NCI-H526 treated with DMSO at 0.1 percent for 48 hours (cell line): ENCODE measurements at regions not wholly inside any gene's neighbourhood (a gene's known extent, or its start where the extent isn't known, plus 50 kb on each side); places are given as distances from the start of the nearest gene placed in this dataset.
"Not testable (repeated sequence)": the region's sequence is repeated elsewhere in the genome, so short reads cannot be mapped to it uniquely, and the experiment has no call there.

Experiments used
- DNase-seq: peaks from one replicate; lab custom pipeline; 2025; lab: John Stamatoyannopoulos, UW

DNA sequence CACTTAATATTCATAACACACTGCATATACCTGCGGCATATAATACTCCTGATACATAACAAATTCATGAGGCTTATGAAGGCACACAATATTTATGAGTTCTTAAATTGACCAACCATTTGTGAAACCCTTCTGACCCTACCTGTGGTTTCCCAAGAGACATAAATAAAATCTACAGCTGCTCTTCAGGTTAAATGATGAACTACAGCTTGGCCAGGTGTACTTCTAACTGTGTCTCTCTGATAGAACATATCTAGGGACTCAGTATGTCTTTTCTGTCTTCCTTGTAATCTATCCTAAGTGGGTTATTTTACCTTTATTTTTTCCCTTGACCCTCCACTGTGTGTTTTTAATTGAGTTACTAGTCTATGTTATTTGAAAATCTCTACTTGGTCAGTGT lies 189.9 kb upstream of the UFM1 start:
- DNase-seq: no peak

DNA sequence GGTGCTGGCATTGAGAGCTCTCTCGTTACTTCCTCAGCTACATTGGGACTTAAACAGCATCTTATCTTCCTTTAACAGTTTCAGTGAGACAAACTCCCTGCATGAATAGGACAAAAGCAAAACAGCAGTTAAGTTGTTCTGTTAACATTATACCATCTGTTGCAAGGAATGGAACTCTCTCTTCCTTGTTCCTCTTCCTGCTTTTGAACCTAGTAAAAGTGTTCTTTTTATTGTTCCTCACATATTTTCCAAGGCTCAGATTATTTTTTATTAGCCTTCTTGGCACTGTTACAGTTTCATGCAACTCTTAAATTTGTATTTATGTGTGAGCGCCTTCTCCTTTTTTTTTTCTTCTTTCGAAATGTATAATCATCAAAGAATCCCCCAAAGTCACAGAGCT lies 202.6 kb upstream of the UFM1 start:
- DNase-seq: no peak

DNA sequence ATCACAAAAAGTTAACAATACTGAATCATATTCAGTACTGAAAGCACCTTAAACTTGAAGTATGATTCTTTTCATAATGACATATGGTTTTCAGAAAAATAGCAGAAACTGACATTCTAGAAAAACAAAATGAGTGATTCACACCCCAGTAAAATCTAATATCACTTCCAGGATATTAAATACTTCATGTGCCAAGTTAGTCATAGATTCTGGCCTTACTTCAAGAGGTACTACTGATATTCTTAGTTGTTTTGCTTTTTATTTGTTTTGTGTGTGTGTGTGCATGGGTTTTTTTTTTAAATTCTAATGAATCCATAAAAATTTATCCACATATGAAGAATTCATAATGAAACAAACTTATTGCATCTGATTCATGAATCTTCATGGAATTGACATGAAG lies 207.9 kb upstream of the UFM1 start:
- no peak for DNase-seq

DNA sequence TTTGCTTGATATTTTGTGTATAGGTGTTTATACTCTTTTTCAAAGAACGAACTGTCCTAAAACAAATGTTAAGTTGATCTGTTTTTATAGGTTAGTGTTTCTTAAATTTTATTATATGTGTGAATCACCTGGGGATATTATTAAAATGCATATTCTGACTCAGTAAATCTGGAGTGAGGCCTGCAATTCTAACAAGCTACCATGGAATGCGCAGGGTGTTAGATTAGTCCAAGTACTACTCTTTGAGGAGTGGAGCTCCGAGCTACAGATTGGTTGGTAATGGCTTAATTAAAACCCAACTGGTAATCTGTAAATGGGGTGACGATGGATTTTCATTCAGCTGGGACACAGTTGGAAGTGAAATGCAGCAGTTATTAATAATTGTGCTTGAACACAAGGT lies 214.1 kb upstream of the UFM1 start:
- no peak for DNase-seq

DNA sequence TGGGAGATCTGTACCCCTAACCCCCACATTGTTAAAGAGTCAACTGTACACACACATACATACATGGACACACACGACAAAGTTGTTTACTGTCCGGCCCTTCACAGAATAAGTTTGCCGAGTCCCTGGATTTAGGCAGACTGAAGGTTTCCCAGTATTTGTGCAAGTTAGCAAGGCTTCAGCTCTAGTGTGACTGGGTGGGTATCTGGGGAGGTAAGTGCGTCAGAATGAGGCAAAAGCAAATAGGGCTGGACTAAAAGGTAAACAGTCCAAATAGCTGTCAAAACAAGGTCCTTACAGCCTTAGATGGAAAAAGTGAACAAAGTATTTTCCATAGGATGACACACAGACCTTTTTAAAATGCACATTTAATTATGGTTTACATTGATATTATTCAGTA lies 228.4 kb upstream of the UFM1 start:
- DNase-seq: no peak

DNA sequence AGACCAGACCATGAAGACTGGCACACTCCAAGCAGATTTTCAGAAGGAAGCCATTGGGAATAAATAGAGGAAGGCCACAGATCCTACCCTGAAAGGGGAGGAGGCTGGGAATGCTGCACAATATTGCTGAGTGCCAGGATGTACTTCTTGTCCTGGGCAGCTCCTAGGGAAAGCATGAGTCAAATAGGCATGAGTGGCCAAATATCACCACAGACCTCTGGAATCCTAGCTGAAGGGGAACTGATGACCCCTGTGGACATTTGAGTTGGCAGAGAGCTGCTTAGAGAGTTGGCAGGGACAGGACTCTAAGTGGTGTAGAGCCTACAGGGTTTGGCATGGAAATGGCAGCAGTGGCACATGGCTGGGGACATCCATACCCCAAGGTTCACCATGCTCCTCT lies 234.3 kb upstream of the TRPC4 start:
- DNase-seq: no peak

DNA sequence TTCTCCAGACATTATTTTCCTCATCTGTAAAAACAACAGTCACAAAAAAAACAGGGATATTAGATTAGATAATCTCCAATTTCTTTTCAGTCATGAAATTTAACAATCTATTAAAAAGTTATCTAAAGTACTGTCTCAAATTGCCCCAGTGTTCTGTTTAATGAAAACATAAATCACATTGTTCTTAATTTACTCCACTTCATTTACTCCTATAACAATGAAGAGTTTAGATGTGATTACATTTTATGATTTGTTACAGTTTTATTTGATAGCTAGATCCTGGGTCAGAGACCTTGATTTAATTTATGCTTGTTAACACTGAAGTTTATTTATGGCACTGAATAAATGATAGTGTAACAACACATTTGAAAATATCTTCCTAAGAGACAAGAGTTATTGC lies 230.2 kb upstream of the TRPC4 start:
- DNase-seq: no peak

DNA sequence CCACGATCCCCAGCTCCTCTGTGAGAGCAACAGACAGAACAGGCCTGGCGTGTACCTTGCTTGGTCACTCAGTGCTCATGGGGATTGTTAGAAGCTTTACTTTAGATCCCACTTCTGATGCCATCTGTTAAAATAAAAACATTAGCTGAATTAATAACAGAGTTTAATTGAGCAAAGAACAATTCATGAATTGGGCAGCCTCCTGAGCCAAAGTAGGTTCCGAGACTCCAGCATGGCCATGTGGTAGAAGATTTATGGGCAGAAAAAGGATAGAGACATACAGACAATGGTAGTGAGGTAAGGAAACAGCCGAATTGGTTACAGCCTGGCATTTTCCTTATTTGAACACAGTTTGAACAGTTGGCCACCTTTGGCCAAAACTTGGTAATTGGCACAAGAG lies 223.9 kb upstream of the TRPC4 start:
- no peak for DNase-seq

DNA sequence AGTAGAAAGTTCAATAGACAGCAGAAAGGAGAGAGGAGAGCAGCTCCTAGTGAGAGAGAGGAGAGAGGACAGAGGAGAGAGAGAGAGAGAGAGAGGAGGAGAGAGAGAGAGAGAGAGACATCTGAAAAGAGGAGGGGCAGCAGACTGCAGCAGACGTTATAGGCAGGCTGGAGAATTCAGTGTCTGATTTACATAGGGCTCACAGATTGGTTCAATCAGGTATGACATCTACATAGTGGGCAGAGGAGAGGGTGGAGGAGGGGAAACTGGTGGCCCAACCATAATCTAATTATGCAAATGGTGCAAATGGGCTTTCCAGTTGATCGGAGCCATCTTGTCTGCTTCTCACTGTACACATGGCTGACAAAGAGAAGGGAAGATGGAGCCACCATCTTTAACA lies 221.3 kb upstream of the TRPC4 start:
- DNase-seq: peak; percentile 13

DNA sequence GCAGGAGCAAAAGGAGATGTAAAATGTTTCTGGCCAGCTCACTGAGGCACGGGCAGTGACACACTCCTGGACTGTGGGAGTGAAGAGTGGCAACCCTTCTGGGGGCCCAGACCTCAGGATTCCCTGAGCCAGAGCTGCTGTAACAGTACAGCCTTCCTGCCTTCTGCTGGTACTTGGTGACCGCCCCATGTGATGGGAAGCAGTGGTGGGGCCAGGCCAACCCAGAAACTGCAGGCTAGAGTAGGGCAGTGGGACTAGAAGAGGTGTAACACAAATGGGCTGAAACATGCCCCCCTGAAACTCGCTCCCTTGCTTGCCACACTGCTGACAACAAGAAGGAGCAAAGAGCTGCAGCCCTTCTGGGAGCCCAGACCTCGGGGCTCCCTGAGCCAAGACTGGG lies 217.1 kb upstream of the TRPC4 start:
- no peak for DNase-seq

DNA sequence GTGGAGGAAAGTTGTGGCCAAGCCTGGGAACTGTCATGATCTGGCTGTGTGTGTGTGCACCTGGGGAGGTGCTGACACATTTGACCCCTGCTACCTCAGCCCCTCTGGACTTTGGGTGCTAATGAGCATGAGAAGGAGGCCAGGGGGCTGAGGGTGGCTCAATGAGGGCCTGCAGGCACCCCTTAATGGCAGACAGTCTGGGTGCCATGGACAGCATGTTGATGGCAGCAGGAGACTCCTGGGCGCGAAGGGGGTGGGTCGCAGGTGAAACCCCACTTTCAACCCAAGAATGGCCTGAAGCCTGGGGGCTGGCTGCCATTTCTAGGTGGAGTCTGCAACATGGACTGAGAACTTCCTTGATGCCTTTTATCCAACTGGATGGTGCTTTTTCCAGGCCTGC lies 216.4 kb upstream of the TRPC4 start:
- no peak for DNase-seq

DNA sequence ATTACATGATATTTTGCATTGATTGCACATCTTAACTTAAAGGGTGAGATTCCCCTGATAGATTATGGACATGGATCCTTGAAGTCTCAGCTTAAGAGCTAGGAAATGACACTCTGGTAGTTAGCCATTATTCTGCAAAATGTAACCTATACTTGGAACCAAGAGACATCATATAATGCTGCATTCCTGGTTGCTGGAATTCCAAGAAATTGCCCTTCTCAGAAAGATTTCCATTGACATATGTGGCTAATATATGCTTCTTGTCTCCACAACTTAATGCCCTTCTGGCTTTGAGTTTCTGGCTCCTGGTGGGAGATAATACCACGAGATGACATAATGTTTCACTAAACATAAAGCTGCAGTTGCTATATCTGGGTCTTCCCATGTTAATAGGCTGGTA lies 204.4 kb upstream of the TRPC4 start:
- DNase-seq: no peak

DNA sequence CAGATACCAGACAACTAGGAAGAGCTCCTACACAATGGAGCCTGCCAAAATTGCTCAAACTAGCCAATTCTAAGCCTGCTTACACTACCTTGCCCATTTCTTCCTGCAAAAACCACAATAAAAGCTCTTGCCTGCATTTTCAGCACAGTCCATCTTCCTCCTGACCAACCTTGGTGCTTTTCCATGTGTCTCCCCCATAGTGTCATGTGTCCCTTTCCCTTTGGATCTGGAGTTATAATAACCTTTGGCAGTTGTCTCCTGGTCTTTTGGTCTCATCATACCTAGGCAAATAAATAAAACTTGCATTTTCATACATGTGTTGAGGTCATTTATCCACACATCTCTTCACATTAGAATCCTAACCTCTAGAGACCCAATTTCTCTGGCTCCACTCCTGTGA lies 203.1 kb upstream of the TRPC4 start:
- DNase-seq: no peak

DNA sequence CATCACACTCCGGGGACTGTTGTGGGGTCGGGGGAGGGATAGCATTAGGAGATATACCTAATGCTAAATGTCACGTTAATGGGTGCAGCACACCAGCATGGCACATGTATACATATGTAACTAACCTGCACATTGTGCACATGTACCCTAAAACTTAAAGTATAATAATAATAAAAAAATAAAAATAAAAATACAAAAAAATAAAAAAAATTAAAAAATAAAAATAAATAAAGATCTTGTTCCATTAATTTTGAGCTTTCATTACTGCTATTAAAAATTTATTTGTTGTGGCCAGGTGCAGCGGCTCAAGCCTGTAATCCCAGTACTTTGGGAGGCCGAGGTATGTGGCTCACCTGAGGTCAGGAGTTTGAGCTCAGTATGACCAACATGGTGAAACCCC lies 201.8 kb upstream of the TRPC4 start:
- DNase-seq: not testable (repeated sequence)

DNA sequence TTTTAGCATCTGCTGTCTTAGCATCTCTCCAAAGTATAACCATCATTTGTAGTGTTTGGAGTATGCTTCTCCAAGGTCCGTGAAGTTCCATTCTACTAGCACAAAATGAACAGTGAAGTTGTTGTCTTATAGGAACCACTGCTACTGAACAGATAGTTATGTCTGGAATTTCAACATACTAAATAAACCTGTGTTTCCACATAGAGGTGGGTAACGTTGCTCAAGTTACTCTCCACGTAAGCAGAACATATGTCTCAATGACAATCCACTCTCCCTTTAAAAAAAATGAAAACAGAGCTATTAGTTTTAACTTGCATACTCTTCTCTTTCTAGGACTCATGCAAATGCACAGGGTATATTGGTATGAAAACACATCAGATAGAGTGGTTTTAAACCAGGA lies 184.3 kb upstream of the TRPC4 start:
- DNase-seq: no peak

DNA sequence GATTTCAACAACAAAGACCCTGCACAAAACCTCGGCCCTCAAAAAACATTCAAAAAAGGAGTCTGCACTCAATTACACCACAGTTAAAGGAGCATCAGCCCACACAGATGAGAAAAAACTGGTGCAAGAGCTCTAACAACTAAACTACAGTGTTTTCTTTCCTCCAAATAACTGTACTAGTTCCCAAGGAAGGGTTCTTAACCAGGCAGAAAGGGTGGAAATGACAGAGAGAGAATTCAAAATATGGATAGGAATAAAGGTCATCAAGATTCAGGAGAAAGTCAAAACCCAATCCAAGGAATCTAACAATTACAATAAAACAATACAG lies 176.4 kb upstream of the TRPC4 start:
- no peak for DNase-seq

DNA sequence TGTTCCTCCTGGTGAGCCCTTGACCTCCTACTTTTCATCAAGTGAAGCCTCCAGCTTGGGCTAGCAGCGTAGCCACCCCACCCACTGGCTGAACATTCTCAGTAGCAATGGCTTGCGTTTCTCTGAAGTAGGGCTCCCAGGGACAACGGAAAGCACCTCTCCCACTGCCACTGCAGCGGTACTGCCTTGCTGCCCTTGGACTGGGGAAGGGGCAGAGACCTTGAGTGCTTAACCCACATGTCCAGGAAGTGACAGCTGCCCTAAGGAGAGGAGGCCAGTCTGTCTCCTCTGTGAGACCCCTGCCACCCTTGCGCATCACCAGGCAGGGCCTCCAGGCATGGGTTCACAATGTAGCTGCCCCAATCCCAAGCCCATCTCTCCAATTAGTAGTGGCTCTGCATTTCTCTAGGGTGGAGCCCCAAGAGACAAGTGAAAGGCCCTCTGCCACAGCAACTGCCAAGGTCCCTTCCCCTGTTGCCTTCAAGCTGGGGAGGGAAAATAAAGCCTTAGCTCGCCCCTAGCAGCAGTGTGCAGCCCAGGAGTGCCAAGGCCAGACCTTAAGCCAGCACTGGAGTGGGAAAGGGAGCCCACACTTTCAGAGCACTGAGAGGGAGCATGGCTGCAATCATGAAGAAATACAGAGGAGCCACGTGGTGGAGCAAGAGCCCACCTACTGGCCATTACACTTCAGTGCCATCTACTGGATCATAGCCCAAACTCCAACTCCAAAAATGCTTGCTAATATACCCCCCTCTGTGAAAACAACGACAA lies 175.9 kb upstream of the TRPC4 start:
- peak; percentile 53 for DNase-seq

DNA sequence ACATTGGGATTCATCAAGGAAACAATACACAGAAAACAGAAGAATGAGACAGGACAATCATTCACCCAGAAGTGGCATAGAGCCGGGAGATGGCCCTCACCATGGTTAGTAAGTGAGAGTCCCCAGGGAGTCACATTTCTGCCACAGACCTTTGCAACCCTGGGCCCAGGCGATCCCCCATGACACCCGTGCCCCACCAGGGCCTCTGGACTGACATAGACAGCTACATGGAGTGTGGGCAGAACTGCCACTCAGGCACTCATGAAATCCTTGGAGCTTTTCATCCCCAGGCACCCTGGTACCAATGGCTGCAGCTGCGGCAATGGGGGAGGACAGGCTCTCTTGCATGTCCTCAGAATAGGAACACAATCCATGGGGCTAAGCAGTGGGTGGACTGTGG lies 174.5 kb upstream of the TRPC4 start:
- no peak for DNase-seq

DNA sequence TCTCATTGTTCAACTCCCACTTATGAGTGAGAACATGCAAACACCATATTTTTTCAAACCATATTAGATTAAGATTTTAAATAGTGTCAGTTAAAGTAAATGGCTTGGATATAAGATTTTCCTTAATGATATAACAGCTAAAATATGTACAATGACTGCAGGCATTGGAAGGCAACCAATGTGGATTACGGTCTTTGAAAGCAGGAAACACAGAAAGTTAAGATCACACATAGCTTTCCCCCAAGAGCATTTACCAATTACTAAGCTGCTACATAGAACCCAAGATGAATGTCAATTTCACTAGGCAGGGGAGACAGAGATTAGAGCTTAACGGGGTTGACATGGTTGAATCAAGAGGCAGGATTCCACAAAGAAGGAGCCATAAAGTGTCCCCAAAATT lies 173.2 kb upstream of the TRPC4 start:
- DNase-seq: no peak

DNA sequence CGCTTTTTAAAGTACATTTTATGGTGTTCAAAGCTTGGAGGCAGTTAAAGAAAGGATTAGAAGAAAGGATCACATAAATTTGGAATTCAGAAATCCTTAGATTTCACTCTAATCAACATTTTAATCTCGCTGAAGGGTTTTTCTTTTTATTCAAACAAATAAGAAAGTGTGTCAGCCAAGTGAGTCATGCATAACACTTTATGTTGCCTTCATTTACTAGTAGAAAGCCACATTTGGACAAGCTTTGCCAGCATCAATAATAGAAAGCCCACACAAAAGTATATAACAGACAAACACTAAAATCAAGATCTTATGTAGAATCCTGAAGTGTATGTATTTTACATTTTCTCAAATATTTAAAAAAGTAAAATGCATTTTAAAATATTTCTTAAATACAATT lies 154.9 kb upstream of the TRPC4 start:
- DNase-seq: no peak

DNA sequence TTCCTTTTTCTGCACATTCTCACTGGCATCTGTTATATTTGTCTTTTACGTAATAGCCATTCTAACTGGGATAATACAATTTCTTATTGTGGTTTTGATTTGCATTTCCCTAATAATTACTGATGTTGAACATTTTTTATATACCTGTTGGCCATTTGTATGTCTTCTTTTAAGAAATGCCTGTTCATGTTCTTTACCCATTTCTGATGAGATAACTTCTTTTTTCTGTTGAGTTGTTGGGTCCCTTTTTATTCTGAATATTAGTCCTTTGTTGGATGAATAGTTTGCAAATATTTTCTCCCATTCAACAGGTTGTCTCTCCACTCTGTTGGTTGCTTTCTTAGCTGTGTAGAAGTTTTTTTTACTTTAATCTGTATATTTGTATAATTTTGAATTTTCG lies 147.7 kb upstream of the TRPC4 start:
- no peak for DNase-seq

DNA sequence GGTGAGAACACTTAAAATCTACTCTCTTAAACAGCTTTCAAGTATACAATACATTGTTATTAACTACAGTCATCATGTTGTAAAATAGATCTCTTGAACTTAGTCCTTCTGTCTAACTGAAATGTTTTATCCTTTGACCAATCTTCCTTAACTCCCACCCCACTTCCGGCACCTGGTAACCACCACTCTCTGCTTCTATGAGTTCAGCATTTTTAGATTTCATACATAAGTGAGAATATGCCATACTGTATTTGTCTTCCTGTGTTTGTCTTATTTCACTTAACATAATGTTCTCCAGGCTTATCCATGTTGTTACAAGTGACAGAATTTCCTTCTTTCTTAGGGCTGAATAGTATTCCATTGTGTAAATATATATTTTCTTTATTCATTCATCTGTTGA lies 144.1 kb upstream of the TRPC4 start:
- no peak for DNase-seq

DNA sequence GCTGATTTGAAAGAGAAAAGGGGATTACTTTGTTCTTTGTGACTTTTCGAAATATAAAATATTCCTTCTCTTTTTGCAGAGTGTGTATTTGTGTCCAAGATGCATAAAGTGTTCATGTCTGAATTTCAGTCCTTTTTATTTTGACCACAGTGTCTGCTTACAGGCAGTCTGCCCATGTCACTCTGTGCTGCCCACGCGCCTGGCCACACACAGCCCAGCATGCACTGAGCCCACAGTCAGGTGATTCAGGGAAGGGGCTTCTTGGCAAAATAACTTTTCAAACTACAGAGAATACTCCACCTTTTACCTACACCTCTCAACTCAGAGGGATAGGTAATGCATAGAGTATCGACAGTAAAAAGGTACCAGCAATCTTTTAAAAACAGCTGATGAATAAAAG lies 142.5 kb upstream of the TRPC4 start:
- no peak for DNase-seq

DNA sequence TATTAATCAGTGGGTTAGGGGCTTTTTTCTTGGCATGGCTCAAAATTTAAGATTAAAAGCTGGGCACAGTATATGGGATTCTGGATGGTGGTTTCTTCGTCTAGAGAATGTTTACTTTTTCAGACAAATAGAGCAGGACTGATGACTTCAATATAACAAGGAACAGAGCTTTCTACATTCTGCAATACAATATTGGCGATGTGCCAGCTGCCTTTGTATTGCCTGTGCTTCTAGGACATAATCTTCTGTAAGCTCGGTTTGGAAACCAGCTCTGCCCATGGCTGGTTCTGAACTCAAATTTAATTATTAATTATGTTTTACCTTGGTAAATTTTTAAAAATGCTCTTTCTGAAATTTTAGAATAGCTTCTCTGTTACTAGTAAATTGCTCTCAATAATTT lies 139.1 kb upstream of the TRPC4 start:
- no peak for DNase-seq

DNA sequence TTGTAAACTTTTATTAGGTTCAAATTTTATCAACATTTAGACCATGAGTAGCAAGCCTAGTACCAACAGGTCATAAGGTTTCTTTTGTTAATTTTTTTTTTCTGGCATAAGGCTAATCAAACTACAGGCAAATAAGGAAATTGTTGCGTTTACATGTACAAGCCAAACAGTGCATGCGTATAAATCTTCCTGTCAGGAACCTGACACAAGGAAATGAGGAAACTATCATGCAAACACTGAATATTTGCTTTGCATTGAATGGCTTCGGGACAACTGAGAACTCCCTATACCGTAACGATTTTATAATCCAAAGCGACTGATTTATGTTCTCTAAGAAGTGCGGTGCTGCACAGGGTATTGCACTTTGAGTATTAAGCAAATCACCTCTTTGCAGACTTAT lies 133.0 kb upstream of the TRPC4 start:
- peak; percentile 97 for DNase-seq
